Mesothelial cell of epicardium (in vitro differentiated cells): ENCODE measurements at regions not wholly inside any gene's neighbourhood (a gene's known extent, or its start where the extent isn't known, plus 50 kb on each side); places are given as distances from the start of the nearest gene placed in this dataset.
A peak's percentile ranks its signal among the peaks of the same experiment; 100 is the strongest.

ENCODE experiments used
- DNase-seq, 2 experiments: peaks; one replicate each; pipeline ENCODE4 v3.0.0; 2021; ENCODE audit warnings: low spot score in 2 of 2; ENCODE audit not compliant: unreplicated experiment in 2 of 2
- H3K27ac Mint-ChIP-seq: 2 replicates; pipeline ENCODE4 v1.8.0; 2021; ENCODE audit warnings: mixed read lengths
- H3K27me3 Mint-ChIP-seq: 2 replicates; pipeline ENCODE4 v1.8.0; 2021; ENCODE audit warnings: low read depth, mixed read lengths
- H3K36me3 Mint-ChIP-seq: 2 replicates; pipeline ENCODE4 v1.8.0; 2021; ENCODE audit warnings: mixed read lengths
- H3K4me1 Mint-ChIP-seq: 2 replicates; pipeline ENCODE4 v1.8.0; 2021; ENCODE audit warnings: mixed read lengths
- H3K4me3 Mint-ChIP-seq: 2 replicates; pipeline ENCODE4 v1.8.0; 2021; ENCODE audit warnings: mild to moderate bottlenecking, moderate library complexity, mixed read lengths
- H3K9me3 Mint-ChIP-seq: 2 replicates; pipeline ENCODE4 v1.8.0; 2021; ENCODE audit warnings: mixed read lengths
- CTCF ChIP-seq: fragments of 200-600 bp; sonication (generic); IDR thresholded peaks from one replicate; pipeline ENCODE4 v1.5.0; 2021; ENCODE audit warnings: antibody characterized with exemption; ENCODE audit not compliant: unreplicated experiment

- H3K4me1 Mint-ChIP-seq = peaks cover 21% of the 10 kb centered on the region
- H3K4me3 Mint-ChIP-seq = no peak overlapping the region
- no peaks in the 10 kb centered on the region for H3K36me3 Mint-ChIP-seq
- no peaks in the 10 kb centered on the region for H3K27me3 Mint-ChIP-seq
- no peak for DNase-seq
- peaks cover 12% of the 10 kb centered on the region for H3K9me3 Mint-ChIP-seq
- TF ChIP-seq CTCF = no peak
- peak overlapping the region; percentile 39 for H3K27ac Mint-ChIP-seq
Measured at GRCh38 chr11:81000334-81000733, 1559.5 kb upstream of the TENM4 start.

GRCh38 chr11:80995523-80995922, 1554.7 kb upstream of the TENM4 start:
- Mint-ChIP-seq H3K27me3 (no peaks in the 10 kb centered on the region), H3K4me3 (no peak overlapping the region), H3K9me3 (peaks cover 29% of the 10 kb centered on the region), H3K4me1 (peaks cover 28% of the 10 kb centered on the region), H3K36me3 (peaks cover 5% of the 10 kb centered on the region), H3K27ac (peak overlapping the region; percentile 18)
- no peak for TF ChIP-seq CTCF
- DNase-seq = no peak

GRCh38 chr11:80993536-80993935, 1552.7 kb upstream of the TENM4 start:
- H3K9me3 Mint-ChIP-seq = peaks cover 25% of the 10 kb centered on the region
- no peak for TF ChIP-seq CTCF
- DNase-seq = no peak
- H3K4me3 Mint-ChIP-seq = no peak overlapping the region
- peak overlapping the region; percentile 68 for H3K27ac Mint-ChIP-seq
- peaks cover 5% of the 10 kb centered on the region for H3K36me3 Mint-ChIP-seq
- no peaks in the 10 kb centered on the region for H3K27me3 Mint-ChIP-seq
- peaks cover 39% of the 10 kb centered on the region for H3K4me1 Mint-ChIP-seq

- Mint-ChIP-seq H3K27me3 (no peaks in the 10 kb centered on the region), H3K9me3 (peaks cover 25% of the 10 kb centered on the region), H3K27ac (no peak overlapping the region), H3K4me3 (no peak overlapping the region), H3K36me3 (peaks cover 5% of the 10 kb centered on the region), H3K4me1 (peaks cover 32% of the 10 kb centered on the region)
- DNase-seq = no peak
- TF ChIP-seq CTCF = no peak
Measured at GRCh38 chr11:80990885-80991284, 1550.1 kb upstream of the TENM4 start.

GRCh38 chr11:80987171-80987570, 1546.3 kb upstream of the TENM4 start:
- Mint-ChIP-seq H3K4me1 (peaks cover 24% of the 10 kb centered on the region), H3K4me3 (no peak overlapping the region), H3K27me3 (no peaks in the 10 kb centered on the region), H3K36me3 (peaks cover 2% of the 10 kb centered on the region), H3K27ac (no peak overlapping the region), H3K9me3 (peaks cover 16% of the 10 kb centered on the region)
- TF ChIP-seq CTCF = no peak
- no peak for DNase-seq
